ENCODE measurements at regions not wholly inside any gene's neighbourhood (a gene's known extent, or its start where the extent isn't known, plus 50 kb on each side); places are given as distances from the start of the nearest gene placed in this dataset.

- H3K4me3 ChIP-seq (ENCODE audit: low read depth, low read length), result no peak overlapping the region
- no peak for DNase-seq (ENCODE audit: low read depth)
Measured at GRCh38 chr2:12037301-12037700, 290.9 kb downstream of the LPIN1 start.

GRCh38 chr2:12041236-12041635 is 294.8 kb downstream of the LPIN1 start:
- DNase-seq (ENCODE audit: low read depth), result no peak
- H3K4me3 ChIP-seq (ENCODE audit: low read depth, low read length), result no peak overlapping the region

- no peak overlapping the region for H3K4me3 ChIP-seq (ENCODE audit: low read depth, low read length)
- DNase-seq (ENCODE audit: low read depth), result no peak
Measured at GRCh38 chr2:12043131-12043530, 296.7 kb downstream of the LPIN1 start.

- no peak for DNase-seq (ENCODE audit: low read depth)
- no peak overlapping the region for H3K4me3 ChIP-seq (ENCODE audit: low read depth, low read length)
Measured at GRCh38 chr2:12044857-12045256, 298.4 kb downstream of the LPIN1 start.

GRCh38 chr2:12045864-12046291 is 299.4 kb downstream of the LPIN1 start:
- DNase-seq (ENCODE audit: low read depth), result no peak
- H3K4me3 ChIP-seq (ENCODE audit: low read depth, low read length), result no peak overlapping the region

GRCh38 chr2:12046641-12047040 is 300.2 kb downstream of the LPIN1 start:
- no peak overlapping the region for H3K4me3 ChIP-seq (ENCODE audit: low read depth, low read length)
- no peak for DNase-seq (ENCODE audit: low read depth)

GRCh38 chr2:12047761-12048160 is 301.3 kb downstream of the LPIN1 start:
- DNase-seq (ENCODE audit: low read depth), result no peak
- H3K4me3 ChIP-seq (ENCODE audit: low read depth, low read length), result no peak overlapping the region

- no peak for DNase-seq (ENCODE audit: low read depth)
- no peak overlapping the region for H3K4me3 ChIP-seq (ENCODE audit: low read depth, low read length)
Measured at GRCh38 chr2:12048550-12048949, 302.1 kb downstream of the LPIN1 start.

- H3K4me3 ChIP-seq (ENCODE audit: low read depth, low read length), result no peak overlapping the region
- peak; percentile 69 for DNase-seq (ENCODE audit: low read depth)
Measured at GRCh38 chr2:12050396-12050795, 304.0 kb downstream of the LPIN1 start.

- DNase-seq (ENCODE audit: low read depth), result peak; percentile 75
- H3K4me3 ChIP-seq (ENCODE audit: low read depth, low read length), result no peak overlapping the region
Measured at GRCh38 chr2:12051831-12052230, 305.4 kb downstream of the LPIN1 start.

GRCh38 chr2:12052796-12053195 is 306.4 kb downstream of the LPIN1 start:
- H3K4me3 ChIP-seq (ENCODE audit: low read depth, low read length), result no peak overlapping the region
- DNase-seq (ENCODE audit: low read depth), result no peak

GRCh38 chr2:12054956-12055618 is 308.7 kb downstream of the LPIN1 start:
- H3K4me3 ChIP-seq (ENCODE audit: low read depth, low read length), result no peak overlapping the region
- no peak for DNase-seq (ENCODE audit: low read depth)

GRCh38 chr2:12057436-12058166 is 311.2 kb downstream of the LPIN1 start:
- DNase-seq (ENCODE audit: low read depth), result peak; percentile 36
- H3K4me3 ChIP-seq (ENCODE audit: low read depth, low read length), result no peak overlapping the region

- no peak overlapping the region for H3K4me3 ChIP-seq (ENCODE audit: low read depth, low read length)
- DNase-seq (ENCODE audit: low read depth), result no peak
Measured at GRCh38 chr2:12059616-12060441, 313.4 kb downstream of the LPIN1 start.

- no peak for DNase-seq (ENCODE audit: low read depth)
- H3K4me3 ChIP-seq (ENCODE audit: low read depth, low read length), result no peak overlapping the region
Measured at GRCh38 chr2:12060886-12061285, 314.5 kb downstream of the LPIN1 start.

GRCh38 chr2:12061286-12062052 is 315.0 kb downstream of the LPIN1 start:
- no peak overlapping the region for H3K4me3 ChIP-seq (ENCODE audit: low read depth, low read length)
- DNase-seq (ENCODE audit: low read depth), result no peak

- no peak for DNase-seq (ENCODE audit: low read depth)
- no peak overlapping the region for H3K4me3 ChIP-seq (ENCODE audit: low read depth, low read length)
Measured at GRCh38 chr2:12062053-12062395, 315.6 kb downstream of the LPIN1 start.

GRCh38 chr2:12063210-12063609 is 316.8 kb downstream of the LPIN1 start:
- no peak for DNase-seq (ENCODE audit: low read depth)
- H3K4me3 ChIP-seq (ENCODE audit: low read depth, low read length), result no peak overlapping the region

GRCh38 chr2:12064153-12064552 is 317.7 kb downstream of the LPIN1 start:
- DNase-seq (ENCODE audit: low read depth), result no peak
- H3K4me3 ChIP-seq (ENCODE audit: low read depth, low read length), result no peak overlapping the region

GRCh38 chr2:12066116-12066515 is 319.7 kb downstream of the LPIN1 start:
- no peak for DNase-seq (ENCODE audit: low read depth)
- H3K4me3 ChIP-seq (ENCODE audit: low read depth, low read length), result no peak overlapping the region
